ENCODE measurements at regions not wholly inside any gene's neighbourhood (a gene's known extent, or its start where the extent isn't known, plus 50 kb on each side); places are given as distances from the start of the nearest gene placed in this dataset.

DNA sequence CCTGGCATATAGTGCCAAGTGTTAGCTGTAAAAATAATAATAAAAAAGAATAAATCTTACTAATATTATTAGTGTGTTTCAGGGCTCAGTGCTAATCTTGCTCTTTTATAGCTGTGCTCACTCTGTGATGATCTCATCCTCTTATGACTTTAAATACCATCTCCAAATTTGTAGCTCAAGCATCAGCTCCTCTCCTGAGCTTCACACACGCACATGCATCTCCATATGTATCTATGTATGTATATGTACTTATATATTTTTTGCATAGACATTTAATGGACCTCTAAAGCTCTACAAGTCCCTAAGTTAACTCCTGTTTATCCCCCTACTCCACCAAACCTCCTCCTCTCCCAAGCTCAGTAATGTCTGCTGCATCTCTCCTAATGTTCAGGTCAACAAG is 170.8 kb upstream of the NR3C1 start:
- WGBS (ENCODE audit: low lambda C conversion rate) = 96% methylated on average over 1 of the region's 1 CpG
- ATAC-seq = no peak
- H2AFZ ChIP-seq (ENCODE audit: low read length) = no peak overlapping the region
- no peaks in the 10 kb centered on the region for H3K27me3 ChIP-seq (ENCODE audit: control insufficient read depth in 1 of 2, insufficient read depth in 2 of 2, low read length in 2 of 2)
- no peak overlapping the region for H3K9ac ChIP-seq (ENCODE audit: insufficient read depth, low read depth, low read length)
- FAIRE-seq = no peak
- no peaks in the 10 kb centered on the region for H3K9me3 ChIP-seq (ENCODE audit: low read length)
- in situ Hi-C loops (cut with HindIII; ENCODE audit: extremely low pct_ligation_motif_present, low pct_unique_long_range_greater_than_20kb) (no loop called here), intact Hi-C loops (cut with micrococcal nuclease; ENCODE audit: unreplicated experiment) (no loop called here)
- no peaks in the 10 kb centered on the region for H3K79me2 ChIP-seq (ENCODE audit: insufficient read depth, low read length)
- no peaks in the 10 kb centered on the region for H3K36me3 ChIP-seq (replicated peaks in 1 of 2; ENCODE audit: control insufficient read depth in 1 of 2, insufficient read depth in 2 of 2, low read length in 2 of 2)
- H3K27ac ChIP-seq (ENCODE audit: extremely low read length, insufficient read depth, low read length) = no peak overlapping the region
- no peak overlapping the region for H3K4me3 ChIP-seq (replicated peaks in 1 of 3; ENCODE audit: insufficient read depth in 1 of 3, low read depth in 2 of 3, low read length in 3 of 3)
- ChIA-PET POLR2A (interaction anchor here (2.3 kb wide), 1 partner anchor 11 kb away, joined by 8 read pairs; no protein-coding TSS in a partner anchor), CTCF (ENCODE audit: low intra/inter-chr PET ratio, low total read pairs) (no interaction called here)
- H3K4me1 ChIP-seq (ENCODE audit: insufficient read depth, low read length) = peaks cover 25% of the 10 kb centered on the region
- no peak overlapping the region for H3K4me2 ChIP-seq (ENCODE audit: low read depth, low read length)
- DNase-seq (ENCODE audit: low spot score) = no peak
- BruUV-seq (replicated peaks) = no TSS peak
- H4K20me1 ChIP-seq (ENCODE audit: insufficient read depth, low read length) = no peaks in the 10 kb centered on the region
- TF ChIP-seq ZNF775 (CRISPR knock-in tag; IDR thresholded peaks at IDR 0.05; ENCODE audit: borderline replicate concordance) (no peak), TGIF2 (CRISPR knock-in tag; IDR thresholded peaks at IDR 0.05) (no peak), PCBP2 (optimal IDR thresholded peaks at IDR 0.05; ENCODE audit: low read depth, low read length, poor library complexity, severe bottlenecking) (no peak), AHR (CRISPR knock-in tag; IDR thresholded peaks at IDR 0.05) (no peak), ZNF615 (CRISPR knock-in tag; IDR thresholded peaks at IDR 0.05; ENCODE audit: borderline replicate concordance) (no peak), NFIC (IDR thresholded peaks at IDR 0.05; ENCODE audit: low read length) (no peak), ZNF280D (CRISPR knock-in tag; IDR thresholded peaks at IDR 0.05) (no peak), ZNF580 (CRISPR knock-in tag; IDR thresholded peaks at IDR 0.05; ENCODE audit: borderline replicate concordance, low read depth) (no peak), ZNF660 (CRISPR knock-in tag; IDR thresholded peaks at IDR 0.05; ENCODE audit: borderline replicate concordance, low read depth) (no peak), ZNF709 (CRISPR knock-in tag; IDR thresholded peaks at IDR 0.05) (no peak)
- TF ChIP-seq, protein P1, sequence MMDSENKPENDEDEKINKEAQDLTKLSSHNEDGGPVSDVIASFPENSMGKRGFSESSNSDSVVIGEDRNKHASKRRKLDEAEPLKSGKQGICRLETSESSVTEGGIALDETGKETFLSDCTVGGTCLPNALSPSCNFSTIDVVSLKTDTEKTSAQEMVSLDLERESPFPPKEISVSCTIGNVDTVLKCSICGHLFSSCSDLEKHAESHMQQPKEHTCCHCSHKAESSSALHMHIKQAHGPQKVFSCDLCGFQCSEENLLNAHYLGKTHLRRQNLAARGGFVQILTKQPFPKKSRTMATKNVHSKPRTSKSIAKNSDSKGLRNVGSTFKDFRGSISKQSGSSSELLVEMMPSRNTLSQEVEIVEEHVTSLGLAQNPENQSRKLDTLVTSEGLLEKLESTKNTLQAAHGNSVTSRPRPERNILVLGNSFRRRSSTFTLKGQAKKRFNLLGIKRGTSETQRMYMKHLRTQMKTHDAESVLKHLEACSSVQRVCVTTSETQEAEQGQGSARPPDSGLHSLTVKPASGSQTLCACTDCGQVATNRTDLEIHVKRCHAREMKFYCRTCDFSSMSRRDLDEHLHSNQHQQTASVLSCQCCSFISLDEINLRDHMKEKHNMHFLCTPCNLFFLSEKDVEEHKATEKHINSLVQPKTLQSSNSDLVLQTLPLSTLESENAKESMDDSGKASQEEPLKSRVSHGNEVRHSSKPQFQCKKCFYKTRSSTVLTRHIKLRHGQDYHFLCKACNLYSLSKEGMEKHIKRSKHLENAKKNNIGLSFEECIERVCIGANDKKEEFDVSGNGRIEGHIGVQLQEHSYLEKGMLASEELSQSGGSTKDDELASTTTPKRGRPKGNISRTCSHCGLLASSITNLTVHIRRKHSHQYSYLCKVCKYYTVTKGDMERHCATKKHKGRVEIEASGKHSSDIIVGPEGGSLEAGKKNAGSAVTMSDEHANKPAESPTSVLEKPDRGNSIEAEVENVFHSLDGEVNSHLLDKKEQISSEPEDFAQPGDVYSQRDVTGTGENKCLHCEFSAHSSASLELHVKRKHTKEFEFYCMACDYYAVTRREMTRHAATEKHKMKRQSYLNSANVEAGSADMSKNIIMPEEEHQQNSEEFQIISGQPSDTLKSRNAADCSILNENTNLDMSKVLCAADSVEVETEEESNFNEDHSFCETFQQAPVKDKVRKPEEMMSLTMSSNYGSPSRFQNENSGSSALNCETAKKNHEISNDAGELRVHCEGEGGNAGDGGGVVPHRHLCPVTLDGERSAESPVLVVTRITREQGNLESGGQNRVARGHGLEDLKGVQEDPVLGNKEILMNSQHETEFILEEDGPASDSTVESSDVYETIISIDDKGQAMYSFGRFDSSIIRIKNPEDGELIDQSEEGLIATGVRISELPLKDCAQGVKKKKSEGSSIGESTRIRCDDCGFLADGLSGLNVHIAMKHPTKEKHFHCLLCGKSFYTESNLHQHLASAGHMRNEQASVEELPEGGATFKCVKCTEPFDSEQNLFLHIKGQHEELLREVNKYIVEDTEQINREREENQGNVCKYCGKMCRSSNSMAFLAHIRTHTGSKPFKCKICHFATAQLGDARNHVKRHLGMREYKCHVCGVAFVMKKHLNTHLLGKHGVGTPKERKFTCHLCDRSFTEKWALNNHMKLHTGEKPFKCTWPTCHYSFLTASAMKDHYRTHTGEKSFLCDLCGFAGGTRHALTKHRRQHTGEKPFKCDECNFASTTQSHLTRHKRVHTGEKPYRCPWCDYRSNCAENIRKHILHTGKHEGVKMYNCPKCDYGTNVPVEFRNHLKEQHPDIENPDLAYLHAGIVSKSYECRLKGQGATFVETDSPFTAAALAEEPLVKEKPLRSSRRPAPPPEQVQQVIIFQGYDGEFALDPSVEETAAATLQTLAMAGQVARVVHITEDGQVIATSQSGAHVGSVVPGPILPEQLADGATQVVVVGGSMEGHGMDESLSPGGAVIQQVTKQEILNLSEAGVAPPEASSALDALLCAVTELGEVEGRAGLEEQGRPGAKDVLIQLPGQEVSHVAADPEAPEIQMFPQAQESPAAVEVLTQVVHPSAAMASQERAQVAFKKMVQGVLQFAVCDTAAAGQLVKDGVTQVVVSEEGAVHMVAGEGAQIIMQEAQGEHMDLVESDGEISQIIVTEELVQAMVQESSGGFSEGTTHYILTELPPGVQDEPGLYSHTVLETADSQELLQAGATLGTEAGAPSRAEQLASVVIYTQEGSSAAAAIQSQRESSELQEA (CRISPR knock-in tag; IDR thresholded peaks at IDR 0.05; ENCODE audit: not compliant biosample characterization) = no peak
- TF ChIP-seq, protein P2, sequence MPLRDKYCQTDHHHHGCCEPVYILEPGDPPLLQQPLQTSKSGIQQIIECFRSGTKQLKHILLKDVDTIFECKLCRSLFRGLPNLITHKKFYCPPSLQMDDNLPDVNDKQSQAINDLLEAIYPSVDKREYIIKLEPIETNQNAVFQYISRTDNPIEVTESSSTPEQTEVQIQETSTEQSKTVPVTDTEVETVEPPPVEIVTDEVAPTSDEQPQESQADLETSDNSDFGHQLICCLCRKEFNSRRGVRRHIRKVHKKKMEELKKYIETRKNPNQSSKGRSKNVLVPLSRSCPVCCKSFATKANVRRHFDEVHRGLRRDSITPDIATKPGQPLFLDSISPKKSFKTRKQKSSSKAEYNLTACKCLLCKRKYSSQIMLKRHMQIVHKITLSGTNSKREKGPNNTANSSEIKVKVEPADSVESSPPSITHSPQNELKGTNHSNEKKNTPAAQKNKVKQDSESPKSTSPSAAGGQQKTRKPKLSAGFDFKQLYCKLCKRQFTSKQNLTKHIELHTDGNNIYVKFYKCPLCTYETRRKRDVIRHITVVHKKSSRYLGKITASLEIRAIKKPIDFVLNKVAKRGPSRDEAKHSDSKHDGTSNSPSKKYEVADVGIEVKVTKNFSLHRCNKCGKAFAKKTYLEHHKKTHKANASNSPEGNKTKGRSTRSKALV (CRISPR knock-in tag; IDR thresholded peaks at IDR 0.05) = no peak

Measured in HepG2 (cell line).